ENCODE measurements at regions not wholly inside any gene's neighbourhood (a gene's known extent, or its start where the extent isn't known, plus 50 kb on each side); places are given as distances from the start of the nearest gene placed in this dataset.

DNA sequence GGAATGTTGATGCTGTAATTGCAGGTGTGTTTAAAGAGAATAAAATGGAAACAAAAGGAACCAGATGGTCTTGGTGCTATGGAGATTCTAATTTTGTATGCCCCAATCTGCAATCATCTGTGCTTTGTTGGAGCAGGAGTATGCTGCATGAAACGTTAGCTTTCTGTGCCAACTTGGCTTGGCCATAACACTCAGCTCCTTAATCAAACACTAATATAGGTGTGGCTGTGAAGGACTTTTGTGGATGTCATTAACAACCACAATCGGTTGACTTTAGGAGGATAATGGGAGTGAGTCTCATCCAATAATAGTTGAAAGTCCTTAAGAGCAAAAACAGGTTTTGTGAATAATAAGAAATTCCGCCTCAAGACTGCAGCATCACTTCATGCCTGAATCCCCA lies 399.2 kb downstream of the NLGN4X start:
- no peak for DNase-seq

- no peak for DNase-seq
Measured at GRCh38 chrX:5829060-5829459, 399.6 kb downstream of the NLGN4X start.

- DNase-seq = no peak
Measured at GRCh38 chrX:5823903-5824302, 404.8 kb downstream of the NLGN4X start.

- DNase-seq = no peak
Measured at GRCh38 chrX:5810636-5811035, 418.0 kb downstream of the NLGN4X start.

GRCh38 chrX:5807181-5807580 lies 421.5 kb downstream of the NLGN4X start:
- no peak for DNase-seq

GRCh38 chrX:5802391-5802790 lies 426.3 kb downstream of the NLGN4X start:
- no peak for DNase-seq

GRCh38 chrX:5791721-5792120 lies 436.9 kb downstream of the NLGN4X start:
- no peak for DNase-seq

DNA sequence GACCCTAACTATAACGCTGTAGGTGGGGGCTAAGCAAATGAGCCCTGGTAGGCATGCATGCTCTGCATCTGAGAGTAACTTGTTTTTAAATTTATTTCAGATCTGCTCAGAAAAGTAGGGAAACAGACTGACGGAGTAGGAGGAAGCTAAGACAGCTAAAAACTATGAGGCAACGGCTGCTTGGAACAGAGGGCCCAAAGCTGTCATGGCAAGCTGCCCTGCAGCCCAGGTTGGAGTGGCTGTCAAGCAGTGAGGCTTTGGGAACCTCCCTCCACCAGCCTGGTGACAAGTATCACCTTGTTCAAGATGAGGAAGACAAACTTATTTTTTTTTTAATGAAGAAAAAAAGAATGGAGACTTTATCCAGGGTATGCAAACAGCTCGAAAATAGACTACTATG lies 439.8 kb downstream of the NLGN4X start:
- DNase-seq = no peak

GRCh38 chrX:5780821-5781220 lies 447.8 kb downstream of the NLGN4X start:
- no peak for DNase-seq

DNA sequence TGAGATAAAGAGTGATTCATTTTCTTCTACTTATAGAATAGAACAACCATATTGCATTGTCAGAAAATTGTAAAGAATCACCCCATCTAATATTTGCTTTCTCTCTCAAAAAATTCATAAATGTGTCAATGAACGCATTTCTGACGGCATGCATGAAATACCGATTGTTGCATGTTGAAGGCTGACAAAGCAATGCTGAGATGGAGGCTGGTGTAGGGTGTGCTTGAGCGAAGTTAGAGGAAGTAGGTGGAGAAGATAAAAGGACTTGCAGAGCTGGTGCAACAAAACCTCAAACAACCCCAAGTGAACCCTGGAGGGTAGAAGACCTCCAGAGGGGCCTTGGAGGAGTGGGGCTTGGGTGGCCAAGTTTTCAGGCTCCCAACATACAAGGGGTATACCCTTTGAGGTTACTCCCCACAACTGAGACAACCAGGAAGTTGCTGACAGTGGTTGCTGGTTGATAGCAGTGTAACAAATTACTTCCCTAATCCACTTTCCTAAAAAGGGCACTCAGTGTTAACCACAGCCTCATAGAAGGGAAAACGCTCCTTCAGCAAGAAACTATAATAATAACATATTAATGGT lies 452.7 kb downstream of the NLGN4X start:
- DNase-seq = peak; percentile 86

- peak; percentile 2 for DNase-seq
Measured at GRCh38 chrX:5774446-5774845, 454.2 kb downstream of the NLGN4X start.

DNA sequence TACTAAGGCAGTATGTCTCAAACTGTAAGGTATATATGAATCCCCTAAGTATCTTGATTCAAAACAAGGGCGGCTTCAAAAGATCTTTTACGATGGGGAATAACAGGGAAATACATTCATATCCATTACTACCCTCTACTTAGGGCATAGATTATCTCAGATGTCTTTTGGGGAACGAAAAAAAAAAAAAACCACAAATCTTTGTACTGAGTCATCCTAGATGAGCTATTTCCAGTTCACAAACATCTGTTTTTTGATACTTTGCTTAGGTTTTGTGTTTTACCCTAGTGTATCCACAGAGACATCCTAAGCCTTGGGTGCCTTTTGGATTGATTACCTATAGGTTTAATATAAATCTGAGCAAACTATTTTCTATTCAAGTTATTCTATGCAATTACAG lies 457.2 kb downstream of the NLGN4X start:
- DNase-seq = peak; percentile 55

DNA sequence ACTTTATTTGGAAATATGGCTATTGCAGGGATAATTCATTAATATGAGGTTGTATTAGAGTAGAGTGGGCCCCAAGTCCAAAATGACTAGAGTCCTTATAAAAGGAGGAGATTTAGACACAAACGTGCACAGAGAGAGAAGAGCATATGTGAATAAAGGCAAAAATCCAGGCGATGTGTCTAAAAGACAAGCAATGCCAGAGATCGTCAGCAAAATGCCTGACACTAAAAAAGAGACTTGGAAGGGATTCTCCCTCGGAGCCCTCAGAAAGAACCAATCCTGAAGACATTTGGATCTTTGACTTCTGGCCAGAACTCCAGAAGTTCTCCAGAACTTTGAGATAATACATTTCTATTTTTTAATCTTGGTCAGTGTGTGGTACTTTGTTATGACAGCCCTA lies 472.1 kb downstream of the NLGN4X start:
- no peak for DNase-seq

DNA sequence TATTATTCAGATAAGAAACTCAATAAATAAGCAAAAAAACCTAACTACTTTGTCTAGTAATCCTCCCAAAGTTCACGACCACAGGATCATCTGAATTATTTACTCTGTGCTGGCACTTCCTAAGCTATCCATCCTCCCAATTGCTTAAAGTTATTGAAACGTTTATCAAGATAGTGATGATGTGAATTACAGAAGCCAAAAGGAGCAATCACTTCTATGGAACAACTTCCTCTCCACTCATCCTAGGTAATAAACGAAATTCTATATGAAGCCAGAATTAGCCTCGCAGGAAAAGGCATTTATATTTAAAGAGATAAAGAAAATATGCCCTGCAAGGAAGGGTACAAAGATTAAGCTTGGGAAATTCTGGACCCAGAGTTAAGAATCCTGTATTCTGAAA lies 475.4 kb downstream of the NLGN4X start:
- DNase-seq = no peak

DNA sequence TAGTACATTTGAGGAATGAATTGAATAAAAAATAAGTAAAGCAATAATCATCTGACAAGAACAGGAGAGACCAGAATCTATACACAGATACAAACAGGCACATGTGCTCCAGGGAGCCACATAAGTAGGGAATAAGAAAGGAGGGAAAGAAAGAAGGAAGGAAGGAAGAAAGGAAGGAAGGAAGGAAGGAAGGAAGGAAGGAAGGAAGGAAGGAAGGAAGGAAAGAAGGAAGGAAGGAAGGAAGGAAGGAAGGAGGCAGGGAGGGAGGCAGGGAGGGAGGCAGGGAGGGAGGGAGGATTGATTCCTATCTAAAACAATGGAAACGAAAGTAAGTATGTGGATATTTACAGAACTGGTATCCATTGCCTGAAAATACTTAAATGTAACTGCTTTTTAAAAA lies 475.8 kb downstream of the NLGN4X start:
- DNase-seq = no peak

GRCh38 chrX:5748586-5749150 lies 480.0 kb downstream of the NLGN4X start:
- DNase-seq = no peak

DNA sequence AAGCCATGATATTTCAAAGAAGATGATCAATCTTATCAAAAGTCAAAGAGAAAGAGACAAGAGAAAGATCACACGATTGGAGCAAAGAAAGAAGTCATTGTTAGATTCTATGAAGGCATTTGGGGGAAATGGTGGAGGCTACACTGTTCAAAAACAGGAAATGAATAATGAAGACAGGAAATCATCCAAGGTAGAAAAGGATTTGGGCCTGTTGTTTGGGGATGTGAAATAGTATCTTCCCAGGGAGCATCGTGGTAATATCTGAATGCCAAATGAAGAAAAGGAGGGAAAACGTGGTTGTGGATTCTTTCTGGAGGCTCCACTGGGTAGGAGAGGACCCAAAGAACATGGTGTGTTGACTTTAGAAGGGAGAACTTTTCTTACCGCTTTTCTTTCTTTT lies 482.4 kb downstream of the NLGN4X start:
- peak; percentile 3 for DNase-seq

GRCh38 chrX:5733501-5733900 lies 495.2 kb downstream of the NLGN4X start:
- DNase-seq = no peak

DNA sequence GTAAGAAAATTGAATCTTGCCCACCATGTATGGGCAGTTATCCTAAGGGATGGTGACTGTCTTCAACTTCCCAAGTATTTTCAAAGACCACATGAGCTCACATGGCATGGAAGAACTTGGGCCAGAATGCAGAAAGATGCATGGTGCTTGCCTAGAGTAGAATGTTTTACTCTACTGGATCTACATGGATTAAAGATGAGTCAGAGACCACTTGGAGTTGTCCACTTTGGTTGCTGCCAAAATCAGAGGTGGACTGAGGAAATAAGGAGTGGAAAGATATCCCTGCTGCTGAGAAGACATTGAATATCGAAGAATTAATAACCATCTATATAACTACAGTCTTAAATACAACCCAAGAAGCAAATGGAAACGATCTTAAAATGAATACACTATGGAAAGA lies 498.1 kb downstream of the NLGN4X start:
- DNase-seq = no peak

DNA sequence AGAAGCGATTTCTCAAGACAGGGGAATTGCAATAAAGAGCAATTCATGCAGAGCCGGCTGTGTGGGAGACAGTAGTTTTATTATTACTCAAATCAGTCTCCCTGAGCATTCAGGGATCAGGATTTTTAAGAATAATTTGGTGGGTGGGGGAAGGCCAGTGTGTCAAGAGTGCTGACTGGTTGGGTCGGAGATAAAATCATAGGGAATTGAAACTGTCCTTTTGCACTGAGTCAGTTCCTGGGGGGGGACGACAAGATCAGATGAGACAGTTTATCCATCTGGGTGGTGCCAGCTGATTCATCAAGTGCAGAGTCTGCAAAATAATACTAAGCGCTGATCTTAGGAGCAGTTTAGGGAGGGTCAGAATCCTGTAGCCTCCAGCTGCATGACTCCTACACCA lies 502.4 kb downstream of the NLGN4X start:
- peak; percentile 69 for DNase-seq

DNA sequence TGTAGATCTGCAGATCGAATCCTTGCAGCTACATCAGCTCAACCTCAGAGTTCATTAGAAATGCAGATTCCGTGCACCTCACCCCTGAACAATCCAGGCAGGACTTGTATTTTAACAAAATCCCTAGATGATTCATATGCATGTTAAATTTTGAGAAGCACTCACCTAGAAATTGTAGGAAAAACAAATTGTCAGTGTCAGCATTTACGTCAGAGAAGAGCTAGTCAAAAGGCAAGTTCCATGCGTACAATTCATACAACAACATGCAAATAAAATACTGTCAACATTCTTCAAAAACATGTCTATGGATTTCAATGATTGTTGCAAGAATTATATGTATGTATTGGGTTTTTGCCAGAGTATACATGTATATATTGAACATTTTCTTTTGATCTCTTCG lies 504.5 kb downstream of the NLGN4X start:
- DNase-seq = no peak

DNA sequence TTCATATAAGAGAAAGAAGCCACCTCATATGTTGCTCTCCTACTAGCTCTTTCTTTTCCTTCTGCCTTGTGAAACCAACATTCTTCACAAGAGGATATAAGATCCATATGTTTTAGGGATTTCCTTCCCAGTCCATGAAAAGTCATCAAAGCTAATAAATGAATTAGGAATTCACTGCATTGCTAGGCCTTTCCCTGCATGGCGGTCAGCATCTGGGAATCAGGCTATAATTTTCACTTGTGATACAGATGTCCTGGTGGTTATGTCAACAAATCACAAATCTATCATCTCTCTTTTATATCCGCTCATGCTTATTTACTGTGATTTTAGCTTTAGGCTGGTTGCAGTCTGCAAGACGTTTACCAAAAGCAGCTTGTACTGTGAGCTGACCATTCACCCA lies 510.0 kb downstream of the NLGN4X start:
- DNase-seq = no peak

GRCh38 chrX:5716666-5717065 lies 512.0 kb downstream of the NLGN4X start:
- no peak for DNase-seq

DNA sequence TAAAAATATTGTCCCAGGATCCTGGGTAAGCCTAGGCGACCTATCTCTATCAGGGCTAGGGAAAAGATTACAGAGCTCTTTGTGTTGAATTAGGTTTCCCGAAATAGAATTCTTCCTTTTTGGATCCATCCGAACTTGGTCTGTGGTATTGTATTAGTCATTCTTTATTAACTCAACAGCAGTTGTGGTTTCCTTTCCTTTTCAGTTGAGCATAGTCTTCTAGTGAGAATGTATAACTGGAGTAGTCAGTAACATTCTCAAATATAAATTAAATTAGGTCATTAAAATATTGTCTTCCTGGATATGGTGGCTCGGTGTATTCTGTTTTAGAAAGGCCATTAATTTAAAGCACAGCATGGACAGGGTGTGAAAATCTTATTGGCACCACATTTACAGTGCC lies 520.4 kb downstream of the NLGN4X start:
- DNase-seq = no peak

DNA sequence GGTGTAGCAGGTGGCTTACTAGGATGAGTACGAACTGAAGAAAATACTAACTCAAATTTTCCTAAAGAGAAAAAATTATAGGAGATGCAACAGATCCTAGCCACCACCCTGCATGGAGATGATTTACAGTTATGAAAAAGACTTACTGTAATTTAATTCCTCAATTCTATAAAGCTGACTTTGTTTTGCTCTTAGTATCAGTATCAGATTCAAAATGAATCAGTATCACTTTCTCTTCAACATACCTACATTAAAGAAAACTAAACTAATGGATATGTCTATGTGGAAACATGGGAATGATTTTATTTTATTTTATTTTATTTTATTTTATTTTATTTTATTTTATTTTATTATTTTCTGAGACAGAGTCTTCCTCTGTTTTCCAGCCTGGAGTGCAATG lies 525.8 kb downstream of the NLGN4X start:
- no peak for DNase-seq

GRCh38 chrX:5695971-5696370 lies 532.7 kb downstream of the NLGN4X start:
- no peak for DNase-seq
